HG03442 (cell line): ENCODE measurements at regions not wholly inside any gene's neighbourhood (a gene's known extent, or its start where the extent isn't known, plus 50 kb on each side); places are given as distances from the start of the nearest gene placed in this dataset.

Experiments
- ATAC-seq: cut with Tn5 transposase; IDR thresholded peaks from one replicate; pipeline ENCODE4 v1.9.1; 2021; ENCODE audit warnings: mild to moderate bottlenecking, moderate library complexity; ENCODE audit not compliant: unreplicated experiment

- no peak for ATAC-seq
These were observed 223.2 kb upstream of the THBS1 start for GRCh38 chr15:39357480-39358268.

- ATAC-seq, result no peak
These were observed 222.3 kb upstream of the THBS1 start for GRCh38 chr15:39358441-39359041.

- no peak for ATAC-seq
These were observed 221.1 kb upstream of the THBS1 start for GRCh38 chr15:39359771-39360170.

GRCh38 chr15:39360452-39360851 is 220.4 kb upstream of the THBS1 start:
- ATAC-seq, result no peak

GRCh38 chr15:39361497-39361896 is 219.4 kb upstream of the THBS1 start:
- ATAC-seq, result no peak

- ATAC-seq, result no peak
These were observed 217.9 kb upstream of the THBS1 start for GRCh38 chr15:39362821-39363561.

GRCh38 chr15:39363761-39364586 is 216.9 kb upstream of the THBS1 start:
- ATAC-seq, result no peak

- no peak for ATAC-seq
These were observed 216.2 kb upstream of the THBS1 start for GRCh38 chr15:39364721-39365120.

- ATAC-seq, result no peak
These were observed 215.7 kb upstream of the THBS1 start for GRCh38 chr15:39365161-39365560.

- no peak for ATAC-seq
These were observed 215.0 kb upstream of the THBS1 start for GRCh38 chr15:39365873-39366272.

GRCh38 chr15:39367596-39367995 is 213.3 kb upstream of the THBS1 start:
- no peak for ATAC-seq

- no peak for ATAC-seq
These were observed 211.1 kb upstream of the THBS1 start for GRCh38 chr15:39369768-39370167.

GRCh38 chr15:39376371-39376909 is 204.4 kb upstream of the THBS1 start:
- no peak for ATAC-seq

- no peak for ATAC-seq
These were observed 199.4 kb upstream of the THBS1 start for GRCh38 chr15:39381517-39381916.

GRCh38 chr15:39388118-39388517 is 192.8 kb upstream of the THBS1 start:
- ATAC-seq, result no peak

- no peak for ATAC-seq
These were observed 189.6 kb upstream of the THBS1 start for GRCh38 chr15:39391230-39391629.

GRCh38 chr15:39392469-39393047 is 188.3 kb upstream of the THBS1 start:
- ATAC-seq, result no peak

- ATAC-seq, result no peak
These were observed 187.1 kb upstream of the THBS1 start for GRCh38 chr15:39393575-39394335.

GRCh38 chr15:39394496-39394895 is 186.4 kb upstream of the THBS1 start:
- ATAC-seq, result no peak
